ENCODE measurements at regions not wholly inside any gene's neighbourhood (a gene's known extent, or its start where the extent isn't known, plus 50 kb on each side); places are given as distances from the start of the nearest gene placed in this dataset.

DNA sequence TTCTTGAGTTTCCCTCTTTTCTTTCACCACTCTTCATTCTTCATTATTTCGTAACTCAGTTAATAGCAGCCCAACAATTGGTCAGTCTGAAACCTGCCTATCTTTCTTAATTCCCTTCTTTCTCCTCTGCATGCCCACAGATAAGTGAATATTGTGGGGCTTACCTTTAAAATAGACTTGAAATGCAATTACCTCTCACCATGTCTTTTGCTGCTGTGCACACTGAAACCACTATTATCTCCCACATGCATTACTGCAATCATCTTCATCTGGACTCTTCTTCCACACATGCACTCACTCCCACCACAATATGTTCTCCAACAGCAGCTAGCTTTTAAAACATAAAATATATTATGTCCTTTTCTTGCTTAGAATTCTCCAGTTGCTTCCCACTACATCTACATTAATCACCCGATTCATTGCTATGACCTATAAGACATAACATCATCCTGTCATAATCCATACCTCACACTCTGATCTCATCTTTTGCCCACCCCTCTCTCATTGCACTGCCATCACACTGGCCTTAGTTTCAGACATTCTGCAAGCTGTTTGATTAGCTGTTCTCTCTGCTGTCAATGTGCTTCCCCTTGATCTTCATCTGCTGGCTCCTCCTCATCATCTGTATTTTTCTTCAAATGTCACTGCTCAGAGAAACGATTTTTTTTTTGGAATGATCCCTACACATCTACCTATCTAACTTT is 304.8 kb downstream of the PTPRC start:
- no peak for DNase-seq (ENCODE audit: low spot score in 2 of 2)
- 65% methylated on average over 3 of the region's 3 CpGs for WGBS
- no peaks in the 10 kb centered on the region for H3K27me3 ChIP-seq
- H3K36me3 ChIP-seq = no peaks in the 10 kb centered on the region
- no peak overlapping the region for H3K27ac ChIP-seq
- no peak overlapping the region for H3K4me3 ChIP-seq
- H3K9me3 ChIP-seq = no peaks in the 10 kb centered on the region
- no peaks in the 10 kb centered on the region for H3K4me1 ChIP-seq
- no peak for TF ChIP-seq POLR2A (IDR thresholded peaks at IDR 0.05)
- TF ChIP-seq EP300 (IDR thresholded peaks at IDR 0.05) = no peak
- TF ChIP-seq CTCF (IDR thresholded peaks at IDR 0.05) = no peak
- no peak for TF ChIP-seq POLR2AphosphoS5 (IDR thresholded peaks at IDR 0.05)

GRCh38 chr1:198947456-198947855 is 308.6 kb downstream of the PTPRC start:
- H3K36me3 ChIP-seq = no peaks in the 10 kb centered on the region
- H3K4me3 ChIP-seq = no peak overlapping the region
- no peak for DNase-seq (ENCODE audit: low spot score in 2 of 2)
- H3K9me3 ChIP-seq = no peaks in the 10 kb centered on the region
- no peaks in the 10 kb centered on the region for H3K27me3 ChIP-seq
- H3K4me1 ChIP-seq = no peaks in the 10 kb centered on the region
- no peak for TF ChIP-seq CTCF (IDR thresholded peaks at IDR 0.05)
- no peak for TF ChIP-seq POLR2A (IDR thresholded peaks at IDR 0.05)
- no peak for TF ChIP-seq POLR2AphosphoS5 (IDR thresholded peaks at IDR 0.05)
- no peak for TF ChIP-seq EP300 (IDR thresholded peaks at IDR 0.05)
- 83% methylated on average over 1 of the region's 1 CpG for WGBS
- no peak overlapping the region for H3K27ac ChIP-seq

DNA sequence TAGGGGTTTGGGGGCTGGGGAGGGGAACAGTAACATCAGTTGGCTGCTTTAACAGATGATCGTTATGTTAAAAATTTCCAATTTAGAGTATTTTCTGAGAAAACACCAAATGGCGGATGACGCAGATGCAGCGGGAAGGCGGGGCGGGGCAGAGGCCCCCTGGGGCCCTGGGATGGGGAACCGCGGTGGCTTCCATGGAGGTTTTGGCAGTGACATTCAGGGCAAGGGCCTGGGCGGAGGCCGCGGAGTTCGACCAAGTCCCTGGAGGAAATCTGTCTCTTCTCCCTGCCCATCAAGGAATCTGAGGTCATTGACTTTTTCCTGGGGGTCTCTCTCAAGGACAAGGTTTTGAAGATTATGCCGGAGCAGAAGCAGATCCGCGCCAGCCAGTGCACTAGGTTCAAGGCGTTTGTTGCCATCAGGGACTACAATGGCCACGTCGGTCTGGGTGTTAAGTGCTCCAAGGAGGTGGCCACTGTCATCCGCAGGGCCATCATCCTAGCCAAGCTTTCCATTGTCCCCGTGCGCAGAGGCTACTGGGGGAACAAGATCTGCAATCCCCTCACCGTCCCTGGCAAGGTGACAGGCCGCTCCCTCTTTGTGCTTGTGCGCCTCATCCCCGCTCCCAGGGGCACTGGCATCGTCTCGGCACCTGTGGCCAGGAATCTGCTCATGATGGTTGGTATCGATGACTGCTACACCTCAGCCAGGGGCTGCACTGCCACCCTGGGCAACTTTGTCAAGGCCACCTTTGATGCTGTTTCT is 310.2 kb downstream of the PTPRC start:
- H3K27me3 ChIP-seq = no peaks in the 10 kb centered on the region
- H3K9me3 ChIP-seq = no peaks in the 10 kb centered on the region
- no peak overlapping the region for H3K27ac ChIP-seq
- no peaks in the 10 kb centered on the region for H3K36me3 ChIP-seq
- H3K4me1 ChIP-seq = no peaks in the 10 kb centered on the region
- DNase-seq (ENCODE audit: low spot score in 2 of 2) = no peak
- 97% methylated on average over 20 of the region's 28 CpGs for WGBS
- no peak for TF ChIP-seq CTCF (IDR thresholded peaks at IDR 0.05)
- TF ChIP-seq POLR2AphosphoS5 (IDR thresholded peaks at IDR 0.05) = no peak
- no peak for TF ChIP-seq EP300 (IDR thresholded peaks at IDR 0.05)
- TF ChIP-seq POLR2A (IDR thresholded peaks at IDR 0.05) = no peak
- no peak overlapping the region for H3K4me3 ChIP-seq

DNA sequence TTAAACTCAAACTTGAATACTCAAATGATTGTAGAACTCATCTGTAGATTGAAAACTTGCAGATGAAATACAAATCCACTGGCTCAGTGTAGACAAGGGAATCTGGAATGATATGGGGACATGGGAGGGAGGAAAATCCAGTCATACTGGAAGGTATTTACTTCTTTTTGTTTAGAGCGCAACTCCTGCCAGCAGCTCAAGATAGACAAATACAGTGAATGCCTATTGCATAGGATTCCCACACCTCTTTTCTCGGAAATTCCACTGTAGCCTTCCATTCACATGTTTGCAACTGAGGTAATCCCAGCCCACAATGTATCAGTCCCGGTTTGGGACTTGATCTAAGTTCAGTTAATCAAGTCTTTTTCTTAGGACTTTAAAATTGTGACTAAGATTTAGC is 311.2 kb downstream of the PTPRC start:
- DNase-seq (ENCODE audit: low spot score in 2 of 2) = no peak
- Histone ChIP-seq H3K36me3 (no peaks in the 10 kb centered on the region), H3K4me1 (no peaks in the 10 kb centered on the region), H3K27me3 (no peaks in the 10 kb centered on the region), H3K9me3 (no peaks in the 10 kb centered on the region), H3K27ac (no peak overlapping the region), H3K4me3 (no peak overlapping the region)
- TF ChIP-seq POLR2AphosphoS5 (IDR thresholded peaks at IDR 0.05) (no peak), POLR2A (IDR thresholded peaks at IDR 0.05) (no peak), CTCF (IDR thresholded peaks at IDR 0.05) (no peak), EP300 (IDR thresholded peaks at IDR 0.05) (no peak)
- 93% methylated on average over 3 of the region's 3 CpGs for WGBS

DNA sequence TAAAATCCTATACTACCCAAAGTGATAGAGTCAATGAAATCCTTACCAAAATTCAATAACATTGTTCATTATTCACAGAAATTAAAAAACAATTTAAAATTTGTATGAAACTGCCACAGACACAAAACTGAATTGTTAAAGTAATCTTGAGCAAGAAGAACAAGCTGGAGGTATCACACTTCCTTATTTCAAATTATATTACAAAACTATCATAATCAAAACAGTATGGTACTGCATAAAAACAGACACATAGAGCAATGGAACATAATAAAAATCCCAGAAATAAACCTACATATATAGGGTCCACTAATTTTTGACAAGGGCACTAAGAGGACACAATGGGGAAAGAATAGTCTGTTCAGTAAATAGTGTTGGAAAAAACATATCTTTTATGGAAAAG is 316.2 kb downstream of the PTPRC start:
- H3K4me1 ChIP-seq = no peaks in the 10 kb centered on the region
- H3K4me3 ChIP-seq = no peak overlapping the region
- H3K36me3 ChIP-seq = no peaks in the 10 kb centered on the region
- TF ChIP-seq POLR2AphosphoS5 (IDR thresholded peaks at IDR 0.05) (no peak), POLR2A (IDR thresholded peaks at IDR 0.05) (no peak), EP300 (IDR thresholded peaks at IDR 0.05) (no peak), CTCF (IDR thresholded peaks at IDR 0.05) (no peak)
- H3K27me3 ChIP-seq = no peaks in the 10 kb centered on the region
- no peaks in the 10 kb centered on the region for H3K9me3 ChIP-seq
- DNase-seq (ENCODE audit: low spot score in 2 of 2) = no peak
- no peak overlapping the region for H3K27ac ChIP-seq

Measured in suprapubic skin (tissue), 4 donors.